GM21360 (cell line): ENCODE measurements at regions not wholly inside any gene's neighbourhood (a gene's known extent, or its start where the extent isn't known, plus 50 kb on each side); places are given as distances from the start of the nearest gene placed in this dataset.

Experiments
- ATAC-seq: cut with Tn5 transposase; IDR thresholded peaks from one replicate; pipeline ENCODE4 v1.9.1; 2021; ENCODE audit warnings: mild to moderate bottlenecking, moderate library complexity; ENCODE audit not compliant: unreplicated experiment

DNA sequence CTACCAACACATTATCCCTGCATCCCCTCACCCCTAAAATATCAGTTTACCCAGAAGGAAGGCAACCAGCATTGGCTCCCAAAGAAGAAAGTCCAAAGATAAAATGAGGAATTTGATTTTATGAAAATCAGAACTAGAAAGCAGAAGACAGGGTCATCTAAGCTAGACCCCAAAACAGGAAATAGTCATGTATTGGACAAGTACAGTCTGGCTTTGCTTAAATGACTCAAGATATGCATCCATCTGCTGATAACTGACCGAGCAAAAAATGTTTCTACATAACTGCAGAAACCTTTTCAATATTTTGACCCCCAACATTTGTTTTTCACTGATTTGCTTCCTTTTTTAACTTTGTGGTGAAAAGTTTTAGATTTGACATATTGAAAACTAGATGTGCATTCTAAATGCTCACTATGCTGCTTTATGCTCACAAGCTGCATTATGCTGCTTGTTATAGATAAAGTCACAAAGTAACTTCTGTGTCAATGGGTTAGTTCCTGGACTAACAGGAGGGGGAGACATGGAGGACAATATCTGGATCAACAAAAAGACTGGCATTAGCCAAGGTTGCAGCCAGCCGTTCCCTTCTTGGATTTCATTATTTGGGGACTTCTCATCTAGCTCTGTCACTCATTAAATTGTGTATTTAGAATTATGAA is 227.0 kb downstream of the INHBA start:
- ATAC-seq: no peak

DNA sequence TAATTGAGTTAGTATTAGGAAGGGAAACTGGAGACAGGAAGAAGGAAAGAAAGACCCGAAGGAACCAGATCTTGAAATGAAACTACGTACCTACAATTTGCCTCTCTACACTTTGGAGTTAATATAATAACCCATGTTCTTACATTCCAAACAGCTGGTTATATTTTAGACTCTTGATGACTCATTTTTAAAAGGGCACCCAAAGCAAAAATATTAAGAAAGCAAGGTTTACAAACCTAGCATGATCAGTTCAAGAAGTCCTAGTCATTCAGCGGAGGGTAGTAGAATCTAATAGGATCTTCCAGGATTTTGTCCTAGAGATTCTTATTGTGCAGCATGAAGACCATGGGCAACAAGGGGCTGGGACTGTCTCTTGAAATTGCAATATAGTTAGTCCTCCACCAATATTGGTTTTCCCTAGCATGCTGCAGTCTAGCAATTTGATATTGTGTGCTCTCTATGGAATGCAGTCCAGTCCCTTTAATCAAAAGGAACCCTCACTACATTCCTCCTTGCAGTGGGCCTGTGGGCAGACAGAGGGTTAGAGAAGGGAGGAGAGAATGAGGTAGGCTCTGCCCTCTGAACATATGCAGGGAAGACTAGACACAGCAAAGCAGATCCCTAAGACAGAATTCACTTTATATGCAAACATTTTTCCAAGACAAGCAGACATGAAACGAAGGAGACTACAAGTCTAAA is 230.3 kb downstream of the INHBA start:
- no peak for ATAC-seq

- ATAC-seq: no peak
Measured at GRCh38 chr7:41470081-41470480, 232.8 kb downstream of the INHBA start.

GRCh38 chr7:41467596-41467995 is 235.3 kb downstream of the INHBA start:
- ATAC-seq: no peak

DNA sequence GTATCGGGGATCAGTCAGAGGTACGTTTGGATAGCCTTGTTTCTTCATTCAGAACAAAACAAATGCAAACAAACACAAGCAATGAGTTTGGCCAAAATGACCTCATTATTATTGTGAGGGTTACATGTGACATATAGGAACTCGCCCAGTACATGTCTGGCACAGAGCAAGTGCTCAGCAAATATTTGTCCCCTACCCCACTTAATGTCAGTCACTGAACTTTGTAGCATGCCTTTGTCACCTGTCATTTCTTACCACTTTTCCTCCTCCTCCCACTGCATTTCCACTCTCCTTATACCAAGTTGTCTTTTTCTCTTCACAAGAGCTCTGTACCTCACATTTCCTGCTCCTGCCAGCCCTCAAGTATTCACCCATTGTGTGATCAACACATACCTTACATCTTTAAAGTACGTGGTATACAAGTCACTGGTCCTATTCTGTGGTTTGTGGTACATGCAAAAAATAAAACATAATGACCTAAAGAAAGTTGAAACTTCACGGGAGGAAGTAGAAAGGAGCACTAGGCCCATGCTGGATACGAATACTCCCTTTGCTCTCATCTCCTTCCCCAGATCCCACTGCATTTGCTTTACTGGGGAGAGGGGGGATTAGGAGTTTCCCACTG is 236.0 kb downstream of the INHBA start:
- peak; percentile 44 for ATAC-seq

DNA sequence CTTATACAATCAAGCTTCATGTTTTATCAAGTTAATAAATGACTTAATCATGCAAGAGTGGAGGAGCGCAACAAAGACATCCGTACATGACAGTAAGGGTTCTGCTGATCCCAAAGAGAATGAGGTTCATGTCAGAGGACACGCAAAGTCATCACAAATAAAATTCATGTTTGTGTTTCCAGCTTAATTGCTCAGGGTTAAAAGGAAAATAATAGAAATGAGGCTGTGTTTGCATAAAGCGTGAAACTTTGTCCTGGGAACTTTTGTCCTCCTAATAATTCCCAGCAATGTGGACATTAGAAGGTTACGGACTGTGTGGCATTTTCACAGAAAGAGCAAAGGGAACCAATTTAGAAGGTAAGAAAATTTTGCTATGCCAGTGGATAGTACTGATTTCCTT is 237.3 kb downstream of the INHBA start:
- no peak for ATAC-seq

- ATAC-seq: no peak
Measured at GRCh38 chr7:41463770-41464470, 239.0 kb downstream of the INHBA start.

DNA sequence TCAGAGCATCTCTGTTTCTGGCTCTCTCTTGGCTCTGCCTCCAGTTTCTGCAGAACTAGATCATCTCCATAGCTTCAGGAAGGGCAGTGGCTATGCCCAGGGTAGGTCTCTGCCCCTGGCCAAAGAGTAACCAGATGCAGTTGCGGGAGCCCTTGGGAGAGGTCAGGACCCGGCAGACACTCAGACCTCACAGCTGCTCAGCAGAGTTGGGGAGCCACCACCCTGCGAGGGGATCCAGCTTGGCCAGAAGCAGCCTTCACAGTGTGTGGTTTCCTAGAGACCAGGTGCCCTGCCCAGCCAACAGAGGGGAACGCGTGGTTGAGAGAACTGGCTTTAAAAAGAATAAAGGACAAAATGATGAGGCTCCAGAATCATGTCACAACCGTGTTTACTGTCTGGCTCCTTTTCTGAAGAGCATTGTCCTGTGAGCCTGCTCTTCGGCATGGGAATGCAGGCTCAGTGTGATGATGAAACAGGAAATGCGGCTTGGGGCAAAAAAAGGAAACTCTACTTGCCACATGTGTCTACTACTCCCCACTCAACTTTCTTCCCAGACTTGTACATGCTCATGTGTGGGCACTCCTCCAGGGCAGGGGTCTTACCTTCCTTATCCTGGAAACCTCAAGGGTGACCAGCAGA is 243.1 kb downstream of the INHBA start:
- no peak for ATAC-seq

- ATAC-seq: no peak
Measured at GRCh38 chr7:41459183-41459582, 243.7 kb downstream of the INHBA start.

DNA sequence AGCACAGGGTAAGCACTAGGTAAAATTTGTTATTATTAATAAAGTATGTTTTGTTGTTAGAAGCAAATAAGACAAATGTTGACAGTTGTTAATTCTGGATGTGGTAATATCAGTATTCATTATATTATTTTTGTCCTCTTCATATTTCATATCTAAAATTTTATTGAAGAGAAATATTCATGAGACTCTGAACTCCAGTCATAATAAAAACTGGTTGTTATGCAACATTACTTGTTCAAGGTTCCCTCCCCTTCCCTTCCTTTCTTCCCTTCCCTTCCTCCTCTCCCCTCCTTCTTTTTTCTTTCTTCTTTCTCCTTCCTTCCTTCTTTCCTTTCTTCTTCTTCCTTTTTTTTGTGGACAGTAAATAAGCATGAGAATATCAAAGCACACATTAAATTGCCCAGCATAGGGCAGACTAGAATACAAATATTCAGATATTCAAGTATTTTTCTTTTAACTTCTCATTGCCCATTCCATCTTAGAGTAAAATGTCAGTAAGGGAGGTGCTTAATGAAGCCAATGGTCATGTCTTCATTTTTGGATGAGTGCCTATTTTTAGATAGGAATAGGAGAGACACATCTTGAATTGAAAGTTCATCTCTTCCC is 245.0 kb downstream of the INHBA start:
- ATAC-seq: no peak

DNA sequence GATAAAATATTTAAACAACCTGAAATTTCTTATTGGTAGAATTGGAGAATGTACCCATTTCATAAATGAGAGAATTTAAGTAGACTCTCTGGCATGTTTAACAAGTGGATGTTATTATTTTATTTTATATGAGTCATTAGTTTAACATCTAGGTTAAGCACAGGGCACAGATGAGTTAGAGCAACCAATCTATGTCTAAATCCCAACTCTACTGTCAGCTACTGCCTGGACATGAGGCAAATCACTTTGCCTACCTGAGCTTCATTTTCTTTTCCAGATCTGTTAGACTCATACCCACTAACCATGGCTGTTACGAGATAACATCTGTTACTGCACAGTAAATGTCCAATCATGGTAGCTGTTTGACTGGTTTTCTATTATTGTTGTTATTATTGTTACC is 251.1 kb downstream of the INHBA start:
- ATAC-seq: no peak

GRCh38 chr7:41449694-41450093 is 253.2 kb downstream of the INHBA start:
- no peak for ATAC-seq

DNA sequence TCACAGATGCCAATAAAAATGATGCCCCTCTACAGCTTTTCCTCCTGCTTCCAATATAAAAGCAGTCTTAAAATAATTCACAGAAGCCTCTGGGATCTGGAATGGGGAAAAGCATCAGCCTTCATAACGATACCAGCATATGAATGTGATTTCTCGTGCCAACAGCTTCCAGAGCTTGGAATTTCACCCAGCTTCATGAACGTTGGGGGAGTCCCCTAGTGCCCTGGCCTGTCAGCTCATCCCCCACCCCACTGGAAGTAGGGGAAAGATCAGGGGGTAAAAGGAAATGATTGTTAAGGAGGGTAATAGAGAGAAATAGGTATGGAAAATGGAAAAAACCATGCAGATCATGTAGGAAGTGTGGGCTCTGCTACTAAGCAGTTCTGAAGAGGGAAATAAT is 253.6 kb downstream of the INHBA start:
- ATAC-seq: no peak

- ATAC-seq: no peak
Measured at GRCh38 chr7:41448104-41448503, 254.8 kb downstream of the INHBA start.

DNA sequence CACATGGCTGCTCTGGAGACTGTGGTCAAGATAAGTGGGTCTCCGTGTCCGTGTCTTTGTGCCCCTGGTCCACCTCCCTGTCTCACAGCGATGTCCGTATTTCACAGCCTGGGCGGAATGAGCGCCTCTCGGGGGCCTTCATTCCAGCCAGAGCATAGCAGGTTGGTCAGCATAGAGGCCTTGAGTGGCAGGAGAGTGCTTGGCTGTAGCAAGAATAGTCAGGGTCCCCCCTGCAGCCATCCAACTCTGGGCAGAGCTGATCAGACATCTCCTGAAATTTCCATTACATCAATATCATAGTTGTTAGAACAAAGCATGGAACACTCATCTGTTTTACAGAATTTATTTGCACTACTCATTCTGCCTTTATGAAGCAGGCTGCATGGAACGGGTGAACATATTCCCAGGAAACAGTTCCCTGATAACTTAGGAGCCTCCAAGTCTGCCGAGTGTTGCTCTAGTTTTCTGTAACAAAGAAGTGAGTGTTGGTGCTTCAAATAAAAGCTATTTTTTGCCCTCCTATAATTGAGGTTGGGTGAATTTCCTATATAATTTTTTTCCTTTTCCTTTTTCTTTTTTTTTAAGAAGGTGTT is 255.3 kb downstream of the INHBA start:
- no peak for ATAC-seq

GRCh38 chr7:41446606-41447449 is 256.1 kb downstream of the INHBA start:
- no peak for ATAC-seq

DNA sequence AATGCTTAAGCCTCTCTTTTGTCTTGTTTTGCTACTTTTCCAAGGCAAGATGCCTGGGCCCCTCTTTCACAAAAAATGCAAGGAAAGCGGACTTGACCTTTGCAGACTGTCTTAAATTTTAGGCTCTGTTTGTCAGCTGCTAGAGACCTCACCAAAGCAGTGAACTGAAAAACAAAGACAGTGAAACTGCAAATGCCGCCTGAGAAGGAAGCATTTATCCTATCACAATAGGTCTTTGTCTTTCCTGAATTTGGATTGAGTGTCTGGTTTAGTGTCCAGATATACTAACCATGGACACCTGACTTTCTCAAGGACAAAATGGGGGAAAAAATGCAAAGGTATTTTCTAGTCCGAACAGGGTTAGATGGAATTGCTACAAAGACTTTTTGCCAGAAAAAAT is 256.9 kb downstream of the INHBA start:
- no peak for ATAC-seq

GRCh38 chr7:41445432-41445831 is 257.5 kb downstream of the INHBA start:
- ATAC-seq: no peak

DNA sequence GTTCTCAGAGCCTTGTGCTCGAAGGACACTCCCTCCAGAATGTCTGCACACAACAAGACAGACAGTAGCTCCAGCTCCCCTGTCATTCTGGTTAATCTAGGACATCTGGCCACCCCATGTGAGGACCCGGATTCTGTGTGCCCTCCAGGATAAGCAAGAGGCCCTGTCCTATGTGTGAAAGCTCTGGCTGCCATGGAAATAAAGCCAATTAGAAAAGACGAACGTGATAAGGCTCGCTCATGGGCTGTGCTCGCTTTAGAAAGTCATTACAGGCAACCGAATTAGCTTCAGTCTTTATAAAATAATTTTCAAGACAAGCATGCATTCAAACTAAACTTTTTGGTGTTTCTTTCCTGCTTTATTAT is 263.4 kb downstream of the INHBA start:
- ATAC-seq: no peak
